SK-N-MC (cell line): ENCODE measurements at regions not wholly inside any gene's neighbourhood (a gene's known extent, or its start where the extent isn't known, plus 50 kb on each side); places are given as distances from the start of the nearest gene placed in this dataset.

Experiments
- EZH2 ChIP-seq: fragments of 200-600 bp; sonication (generic); IDR thresholded peaks from one replicate; pipeline ENCODE4 v1.6.1; 2017; ENCODE audit warnings: antibody characterized with exemption
- FOXP2 ChIP-seq: optimal IDR thresholded peaks from 2 replicates; pipeline ENCODE3; 2011; ENCODE audit warnings: mild to moderate bottlenecking, moderate library complexity; ENCODE audit not compliant: insufficient read depth; ENCODE audit errors: extremely low read length, control extremely low read depth

GRCh38 chr5:82828211-82828610 lies 249.0 kb downstream of the TMEM167A start:
- TF ChIP-seq EZH2 (no peak), FOXP2 (no peak)
